Kidney epithelial cell (primary cell): ENCODE measurements at regions not wholly inside any gene's neighbourhood (a gene's known extent, or its start where the extent isn't known, plus 50 kb on each side); places are given as distances from the start of the nearest gene placed in this dataset.

ENCODE experiments used
- DNase-seq: peaks from one replicate; pipeline ENCODE4 v3.0.0-alpha.2; 2010; ENCODE audit warnings: low read depth
- H3K27me3 ChIP-seq: 2 replicates; pipeline ENCODE4 v1.6.0; 2011; ENCODE audit warnings: low read length; ENCODE audit not compliant: control insufficient read depth, insufficient read depth
- H3K36me3 ChIP-seq: 2 replicates; pipeline ENCODE4 v1.5.1; 2011; ENCODE audit warnings: low read length; ENCODE audit not compliant: control insufficient read depth, insufficient read depth
- H3K4me3 ChIP-seq: 2 replicates; pipeline ENCODE4 v1.5.1; 2011; ENCODE audit warnings: low read depth, mild to moderate bottlenecking, control low read depth, low read length
- CTCF ChIP-seq: IDR thresholded peaks from 2 replicates; pipeline ENCODE4 v1.5.1; 2011; ENCODE audit warnings: mild to moderate bottlenecking, moderate library complexity, low read length, control low read depth, inconsistent platforms; ENCODE audit not compliant: insufficient read depth, poor library complexity, severe bottlenecking

GRCh38 chr5:159602434-159602833, 272.1 kb upstream of the IL12B start:
- H3K27me3 ChIP-seq, result no peaks in the 10 kb centered on the region
- no peak for TF ChIP-seq CTCF
- H3K36me3 ChIP-seq, result no peaks in the 10 kb centered on the region
- H3K4me3 ChIP-seq, result no peak overlapping the region
- DNase-seq, result no peak

DNA sequence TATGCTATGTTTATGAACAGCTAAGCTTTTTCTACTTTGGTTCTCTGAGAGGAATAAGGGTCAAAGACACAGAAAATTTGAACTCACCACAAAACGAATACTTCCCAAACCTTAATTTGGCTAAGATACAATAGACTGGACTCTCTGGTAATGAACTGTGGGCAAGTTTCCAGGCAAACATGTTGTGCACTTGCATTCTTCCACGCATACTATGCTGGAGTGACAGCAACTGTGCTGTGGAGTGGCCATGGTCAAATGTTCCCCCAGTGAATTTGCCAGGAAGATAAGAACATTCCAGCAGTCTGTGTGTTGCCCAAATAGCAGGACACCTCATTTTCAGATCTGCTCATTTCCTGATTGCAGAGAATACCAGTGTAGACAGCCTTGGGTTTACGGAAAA, 275.3 kb upstream of the IL12B start:
- TF ChIP-seq CTCF, result no peak
- no peak for DNase-seq
- Histone ChIP-seq H3K4me3 (no peak overlapping the region), H3K36me3 (no peaks in the 10 kb centered on the region), H3K27me3 (no peaks in the 10 kb centered on the region)

DNA sequence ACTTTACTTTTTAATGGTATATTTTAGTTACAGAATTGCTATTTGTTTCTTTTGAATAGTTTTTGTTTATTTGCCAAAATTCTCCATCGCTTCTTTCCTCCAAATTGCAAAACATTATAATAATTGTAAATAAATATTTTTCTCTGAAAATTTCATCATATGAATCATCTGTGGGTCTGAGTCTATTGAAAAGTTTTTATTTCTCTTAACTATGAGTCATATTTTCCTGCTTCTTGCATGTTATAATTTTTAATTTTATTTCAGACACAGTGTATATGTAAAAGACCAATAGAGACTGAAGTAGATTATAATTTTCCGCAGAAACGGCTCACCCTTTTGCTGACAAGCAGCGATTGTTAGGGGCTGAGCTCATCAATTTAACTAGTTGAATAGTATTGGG, 279.1 kb upstream of the IL12B start:
- no peaks in the 10 kb centered on the region for H3K27me3 ChIP-seq
- no peaks in the 10 kb centered on the region for H3K36me3 ChIP-seq
- no peak overlapping the region for H3K4me3 ChIP-seq
- DNase-seq, result no peak
- TF ChIP-seq CTCF, result no peak

DNA sequence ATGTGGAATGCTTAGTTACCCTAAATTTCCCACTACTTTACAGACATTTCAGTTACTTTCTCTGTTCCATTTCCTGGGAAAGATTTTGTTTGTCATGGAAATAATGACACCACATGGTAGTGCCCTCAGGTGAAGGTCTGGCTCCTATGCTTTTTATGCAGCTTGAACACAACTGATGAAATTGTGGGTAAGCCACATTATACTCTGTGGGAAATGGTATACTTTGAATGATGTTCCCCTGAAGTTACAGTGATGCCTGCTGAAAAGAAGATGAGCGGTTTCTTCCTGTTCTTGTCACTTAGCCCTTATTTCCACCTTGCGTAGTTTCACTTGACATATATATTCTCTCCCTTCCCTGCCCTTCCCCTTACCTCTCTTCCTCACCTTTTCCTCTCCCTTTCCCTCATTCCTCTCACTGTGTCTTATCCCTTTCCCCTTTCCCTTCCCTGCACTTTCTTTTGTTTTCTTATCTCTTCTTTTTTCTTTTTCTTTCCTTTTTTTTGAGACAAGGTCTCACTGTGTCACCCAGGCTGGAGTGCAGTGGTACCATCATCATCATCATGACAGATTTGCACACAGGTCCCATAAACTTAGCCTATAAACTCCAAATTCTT, 280.8 kb upstream of the IL12B start:
- H3K36me3 ChIP-seq, result no peaks in the 10 kb centered on the region
- no peak overlapping the region for H3K4me3 ChIP-seq
- H3K27me3 ChIP-seq, result no peaks in the 10 kb centered on the region
- DNase-seq, result no peak
- TF ChIP-seq CTCF, result no peak

GRCh38 chr5:159616952-159617351, 286.7 kb upstream of the IL12B start:
- no peaks in the 10 kb centered on the region for H3K36me3 ChIP-seq
- no peak for TF ChIP-seq CTCF
- no peak overlapping the region for H3K4me3 ChIP-seq
- no peak for DNase-seq
- H3K27me3 ChIP-seq, result no peaks in the 10 kb centered on the region

DNA sequence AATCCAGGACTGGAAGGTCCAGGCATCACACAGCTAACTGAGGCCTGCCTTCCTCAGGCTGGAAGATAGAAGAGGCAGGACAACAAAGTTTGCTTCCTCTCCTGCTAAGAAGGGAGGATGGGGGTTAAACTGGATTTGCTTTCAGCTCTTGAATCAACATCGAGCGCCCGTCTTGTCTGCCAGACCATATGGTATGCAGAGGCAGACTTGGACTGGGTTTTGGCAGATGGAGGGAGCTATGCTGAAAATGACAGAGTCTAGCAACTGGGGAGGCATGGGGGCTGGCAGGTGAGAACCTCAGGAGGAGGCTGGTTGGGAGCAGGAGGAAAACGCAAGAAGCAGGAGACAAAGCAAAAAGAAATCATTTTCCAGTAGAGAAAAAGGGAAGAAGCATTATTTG, 289.5 kb upstream of the IL12B start:
- no peak for DNase-seq
- Histone ChIP-seq H3K27me3 (no peaks in the 10 kb centered on the region), H3K4me3 (no peak overlapping the region), H3K36me3 (no peaks in the 10 kb centered on the region)
- TF ChIP-seq CTCF, result no peak
